HG03159 (cell line): ENCODE measurements at regions not wholly inside any gene's neighbourhood (a gene's known extent, or its start where the extent isn't known, plus 50 kb on each side); places are given as distances from the start of the nearest gene placed in this dataset.
"Not testable (repeated sequence)": the region's sequence is repeated elsewhere in the genome, so short reads cannot be mapped to it uniquely, and the experiment has no call there.

Source experiments
- ATAC-seq: cut with Tn5 transposase; IDR thresholded peaks from one replicate; pipeline ENCODE4 v1.9.1; 2021; ENCODE audit warnings: mild to moderate bottlenecking, moderate library complexity; ENCODE audit not compliant: unreplicated experiment

GRCh38 chr10:118805146-118805545 is 50.4 kb upstream of the CACUL1 start:
- no peak for ATAC-seq

DNA sequence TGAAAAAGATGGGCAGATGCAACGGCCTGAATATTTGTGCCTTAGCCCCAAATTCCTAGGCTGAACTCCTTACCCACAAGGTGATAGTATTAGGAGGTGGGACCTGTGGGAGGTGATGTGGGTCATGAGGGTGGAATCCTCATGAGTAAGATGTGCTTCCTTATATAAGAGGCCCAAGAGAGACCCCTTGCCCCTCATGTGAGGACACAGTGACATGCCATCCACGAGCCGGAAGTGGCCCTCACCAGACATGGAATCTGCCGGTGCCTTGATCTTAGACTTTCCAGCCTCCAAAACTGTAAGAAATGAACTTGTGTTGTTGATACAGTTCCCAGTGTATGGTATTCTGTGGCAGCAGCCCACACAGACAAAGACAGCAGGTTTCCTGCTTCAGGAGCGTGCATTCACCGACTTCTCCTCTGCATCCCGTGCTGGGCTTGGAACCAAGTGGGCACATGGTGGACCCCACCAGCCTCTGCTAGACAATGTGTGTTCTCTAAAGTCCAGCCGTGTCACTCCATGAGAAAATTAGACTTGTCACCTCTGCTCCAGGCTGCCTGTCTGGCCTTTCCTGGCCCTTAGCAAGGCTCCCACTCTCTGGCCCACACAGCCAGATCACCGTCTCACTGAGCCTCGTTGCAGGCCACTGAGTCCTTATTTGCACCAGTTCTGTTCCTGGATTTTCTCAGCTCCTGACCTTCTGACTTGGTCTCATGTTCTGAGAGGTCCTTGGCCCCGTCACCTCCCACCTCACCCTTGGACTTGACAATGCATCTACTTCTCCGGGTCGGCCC is 52.9 kb upstream of the CACUL1 start:
- no peak for ATAC-seq

- no peak for ATAC-seq
Observed at GRCh38 chr10:118808601-118809356, 54.0 kb upstream of the CACUL1 start.

DNA sequence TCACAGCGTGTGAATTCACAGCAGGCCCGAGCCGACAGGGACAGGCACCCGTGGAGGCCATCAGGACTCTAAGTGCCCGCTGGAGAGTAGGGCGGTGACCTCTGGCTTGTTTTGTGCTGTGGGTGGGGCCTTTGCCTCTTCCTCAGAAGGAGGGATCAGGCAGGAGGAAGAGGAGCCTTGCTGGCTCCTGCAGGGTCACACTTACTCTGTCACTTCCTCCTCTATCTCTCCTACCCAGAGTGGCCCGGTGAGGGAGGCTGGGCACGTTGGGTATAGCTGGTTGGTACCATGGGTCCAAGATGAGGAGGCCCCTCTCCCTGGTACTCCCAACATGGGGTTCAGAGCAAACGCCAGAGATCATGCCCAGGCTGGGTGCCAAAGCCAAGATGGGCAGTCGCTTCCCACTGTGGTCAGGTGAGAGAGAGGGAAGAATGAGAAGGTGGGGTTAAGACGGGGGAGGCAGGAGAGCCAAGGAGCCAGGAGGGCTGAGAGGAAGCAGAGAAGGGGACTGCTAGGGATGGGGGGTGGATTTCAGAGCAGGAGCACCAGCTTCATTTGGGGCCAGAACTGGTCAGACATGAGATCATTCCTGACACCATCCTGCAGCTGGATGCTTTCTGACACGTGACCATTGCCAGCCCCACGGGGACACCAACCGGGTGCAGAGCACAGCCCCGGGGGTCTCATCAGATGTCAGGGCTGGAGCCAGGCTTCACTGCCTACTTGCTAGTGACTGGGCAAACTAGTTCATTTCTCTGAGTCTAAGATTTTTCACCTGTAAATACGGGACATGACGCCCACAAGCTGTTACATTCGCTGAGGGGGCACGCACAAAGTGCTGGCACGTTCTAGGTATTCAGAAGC is 54.8 kb upstream of the CACUL1 start:
- no peak for ATAC-seq

- ATAC-seq, result no peak
Observed at GRCh38 chr10:118810796-118811505, 56.2 kb upstream of the CACUL1 start.

- no peak for ATAC-seq
Observed at GRCh38 chr10:118811675-118812392, 57.1 kb upstream of the CACUL1 start.

DNA sequence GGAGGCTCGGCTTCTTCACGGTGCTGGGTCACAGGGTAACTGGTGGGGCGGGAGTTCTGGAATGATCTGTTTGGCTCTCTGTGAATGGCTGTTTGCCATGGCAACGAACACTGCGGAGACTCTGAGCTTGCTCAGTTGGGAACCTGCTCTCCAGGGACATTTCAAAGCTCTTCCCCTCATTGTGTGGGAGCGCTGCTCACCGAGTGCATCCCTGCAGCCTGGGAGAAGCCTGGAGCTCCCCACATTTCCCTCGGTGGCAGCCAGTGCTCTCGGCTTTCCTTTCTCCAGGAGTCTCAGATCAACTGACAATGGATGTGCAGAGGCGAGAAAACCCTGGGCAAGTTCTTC is 57.6 kb upstream of the CACUL1 start:
- no peak for ATAC-seq

DNA sequence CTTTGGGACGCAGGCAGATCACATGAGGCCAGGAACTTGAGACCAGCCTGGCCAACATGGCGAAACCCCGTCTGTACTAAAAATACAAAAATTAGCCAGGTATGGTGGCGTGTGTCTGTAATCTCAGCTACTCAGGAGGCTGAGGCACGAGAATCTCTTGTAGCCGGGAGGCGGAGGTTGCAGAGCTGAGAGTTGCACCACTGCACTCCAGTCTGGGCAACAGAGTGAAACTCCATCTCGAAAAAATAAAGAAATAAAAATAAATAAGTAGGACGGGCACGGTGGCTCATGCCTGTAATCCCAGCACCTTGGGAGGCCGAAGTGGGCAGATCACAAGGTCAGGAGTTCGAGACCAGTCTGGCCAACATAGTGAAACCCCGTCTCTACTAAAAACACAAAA is 58.2 kb upstream of the CACUL1 start:
- ATAC-seq, result not testable (repeated sequence)

- ATAC-seq, result no peak
Observed at GRCh38 chr10:118816471-118817168, 61.9 kb upstream of the CACUL1 start.

- ATAC-seq, result no peak
Observed at GRCh38 chr10:118817328-118818068, 62.7 kb upstream of the CACUL1 start.

GRCh38 chr10:118818621-118819221 is 64.0 kb upstream of the CACUL1 start:
- no peak for ATAC-seq

GRCh38 chr10:118820326-118821116 is 65.8 kb upstream of the CACUL1 start:
- ATAC-seq, result no peak

DNA sequence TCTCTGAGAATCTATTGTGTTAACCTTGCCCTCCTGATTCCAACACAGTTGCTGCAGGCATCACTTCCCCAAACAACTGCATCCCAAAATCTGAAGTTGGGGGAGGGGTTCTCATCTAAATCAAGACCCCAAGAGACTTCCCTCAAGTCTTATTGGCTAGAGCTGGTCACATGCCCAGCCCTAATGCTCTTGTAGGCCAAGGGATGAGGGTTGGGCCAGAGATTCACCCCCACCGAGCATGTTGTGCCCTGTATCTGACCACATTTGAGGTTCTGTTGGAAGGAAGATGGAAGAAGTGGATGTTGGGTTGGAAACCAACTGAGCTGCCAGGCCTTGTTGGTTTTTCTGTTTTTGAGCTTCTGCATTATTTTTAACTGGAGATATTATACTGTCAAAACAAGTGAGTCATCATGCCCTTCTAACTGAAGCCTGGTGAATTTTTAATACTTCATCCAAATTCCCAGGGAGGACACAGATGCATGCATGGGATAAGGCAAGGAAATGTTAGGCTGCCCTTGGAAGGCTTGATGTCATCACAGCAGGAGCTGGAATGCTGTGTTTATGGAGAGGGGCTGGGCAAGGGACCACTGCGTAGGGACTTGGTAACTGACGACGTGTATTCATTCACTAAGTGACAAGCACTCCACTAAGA is 68.6 kb upstream of the CACUL1 start:
- ATAC-seq, result no peak

DNA sequence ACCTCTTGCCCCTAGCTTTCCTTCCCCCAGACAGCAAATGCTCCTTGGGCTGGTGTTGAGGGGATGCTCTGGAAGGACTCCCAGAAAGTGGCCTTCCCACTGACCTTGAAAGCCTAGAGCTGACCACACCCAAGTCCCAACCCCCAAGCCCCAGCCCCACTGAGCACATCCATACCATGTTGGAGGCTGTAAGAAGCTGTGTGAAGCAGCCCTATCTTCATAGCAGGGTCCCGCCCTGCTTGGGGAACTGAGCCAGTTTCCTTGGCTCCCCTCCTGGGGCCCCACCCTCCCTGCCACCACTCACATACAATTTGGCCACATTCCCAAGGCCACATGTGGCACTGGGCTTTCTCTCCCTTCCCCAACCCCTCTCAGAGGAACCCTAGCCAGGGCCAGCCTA is 72.3 kb upstream of the CACUL1 start:
- no peak for ATAC-seq

GRCh38 chr10:118827466-118828155 is 72.8 kb upstream of the CACUL1 start:
- no peak for ATAC-seq

GRCh38 chr10:118832241-118832651 is 77.5 kb upstream of the CACUL1 start:
- no peak for ATAC-seq

DNA sequence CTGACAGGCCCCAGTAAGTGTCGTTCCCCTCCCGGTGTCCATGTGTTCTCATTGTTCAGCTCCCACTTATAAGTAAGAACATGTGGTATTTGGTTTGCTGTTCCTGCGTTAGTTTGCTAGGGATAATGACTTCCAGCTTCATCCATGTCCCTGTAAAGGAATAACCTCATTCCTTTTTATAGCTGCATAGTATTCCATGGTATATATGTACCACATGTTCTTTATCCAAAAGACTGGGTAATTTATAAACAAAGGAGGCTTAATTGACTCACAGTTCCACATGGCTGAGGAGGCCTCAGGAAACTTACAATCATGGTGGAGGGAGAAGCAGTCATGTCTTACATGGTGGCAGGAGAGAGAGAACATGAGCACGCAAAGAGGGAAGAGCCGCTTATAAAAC is 79.6 kb upstream of the CACUL1 start:
- ATAC-seq, result not testable (repeated sequence)
